Skeletal muscle satellite cell (primary cell): ENCODE measurements at regions not wholly inside any gene's neighbourhood (a gene's known extent, or its start where the extent isn't known, plus 50 kb on each side); places are given as distances from the start of the nearest gene placed in this dataset.

ENCODE experiments used
- H3K27me3 ChIP-seq: 2 replicates; pipeline ENCODE4 v1.7.0; 2013; ENCODE audit warnings: low read length; ENCODE audit not compliant: control insufficient read depth, insufficient read depth
- H3K36me3 ChIP-seq: 2 replicates; pipeline ENCODE4 v1.7.0; 2013; ENCODE audit warnings: mild to moderate bottlenecking, control low read depth, low read length; ENCODE audit not compliant: insufficient read depth
- H3K4me1 ChIP-seq: 2 replicates; pipeline ENCODE4 v1.7.0; 2013; ENCODE audit warnings: low read length; ENCODE audit not compliant: control insufficient read depth, insufficient read depth
- H3K4me2 ChIP-seq: 2 replicates; pipeline ENCODE4 v1.7.0; 2013; ENCODE audit warnings: mild to moderate bottlenecking, low read length
- H3K4me3 ChIP-seq: 2 replicates; pipeline ENCODE4 v1.7.0; 2013; ENCODE audit warnings: low read length
- H3K9ac ChIP-seq: 2 replicates; pipeline ENCODE4 v1.7.0; 2013; ENCODE audit warnings: mild to moderate bottlenecking, low read depth, low read length, moderate library complexity
- H3K9me3 ChIP-seq: replicated peaks from 2 replicates; pipeline ENCODE4 v1.7.0; 2013; ENCODE audit warnings: mild to moderate bottlenecking, control low read depth, low read length

DNA sequence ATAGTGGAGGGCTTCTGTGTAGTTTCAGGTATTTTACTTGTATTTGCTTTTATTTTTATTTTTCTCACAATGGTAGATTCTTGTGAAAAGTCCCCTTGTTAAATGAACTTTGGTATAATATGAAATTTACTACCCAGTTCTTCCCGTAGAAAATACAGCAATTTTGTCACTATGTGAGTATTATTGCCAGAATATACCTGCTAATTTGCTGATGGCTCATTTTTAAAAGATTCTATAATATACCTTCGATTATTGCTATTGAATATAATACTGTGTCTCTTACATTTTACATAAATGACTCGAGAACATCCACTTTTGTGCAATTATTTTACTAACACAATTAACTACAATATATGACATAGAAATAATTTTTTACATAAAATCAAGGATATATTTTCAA is 262.3 kb upstream of the NOVA1 start:
- H3K9me3 ChIP-seq, result no peaks in the 10 kb centered on the region
- peaks cover 4% of the 10 kb centered on the region for H3K27me3 ChIP-seq
- no peak overlapping the region for H3K4me3 ChIP-seq
- H3K9ac ChIP-seq, result no peak overlapping the region
- no peaks in the 10 kb centered on the region for H3K4me1 ChIP-seq
- H3K36me3 ChIP-seq, result no peaks in the 10 kb centered on the region
- H3K4me2 ChIP-seq, result no peak overlapping the region

DNA sequence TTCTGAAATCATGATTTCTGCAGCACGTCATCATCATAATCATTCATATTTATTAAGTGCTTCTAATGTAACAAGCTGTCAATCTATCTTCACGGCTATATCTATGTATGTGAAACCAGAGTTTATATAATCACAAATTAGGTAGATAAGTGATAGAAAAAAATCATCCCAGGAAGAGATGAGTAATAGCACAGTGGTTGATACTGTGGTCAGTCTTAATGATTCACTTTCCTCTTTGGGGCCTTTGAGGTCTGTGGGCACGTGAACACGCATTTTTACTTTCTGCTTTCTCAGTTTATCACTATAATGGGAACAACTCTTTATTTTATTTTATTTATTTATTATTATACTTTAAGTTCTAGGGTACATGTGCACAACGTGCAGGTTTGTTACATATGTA is 265.9 kb upstream of the NOVA1 start:
- no peaks in the 10 kb centered on the region for H3K9me3 ChIP-seq
- no peak overlapping the region for H3K9ac ChIP-seq
- H3K4me2 ChIP-seq, result no peak overlapping the region
- H3K36me3 ChIP-seq, result no peaks in the 10 kb centered on the region
- H3K27me3 ChIP-seq, result peaks cover 2% of the 10 kb centered on the region
- H3K4me3 ChIP-seq, result no peak overlapping the region
- H3K4me1 ChIP-seq, result no peaks in the 10 kb centered on the region

DNA sequence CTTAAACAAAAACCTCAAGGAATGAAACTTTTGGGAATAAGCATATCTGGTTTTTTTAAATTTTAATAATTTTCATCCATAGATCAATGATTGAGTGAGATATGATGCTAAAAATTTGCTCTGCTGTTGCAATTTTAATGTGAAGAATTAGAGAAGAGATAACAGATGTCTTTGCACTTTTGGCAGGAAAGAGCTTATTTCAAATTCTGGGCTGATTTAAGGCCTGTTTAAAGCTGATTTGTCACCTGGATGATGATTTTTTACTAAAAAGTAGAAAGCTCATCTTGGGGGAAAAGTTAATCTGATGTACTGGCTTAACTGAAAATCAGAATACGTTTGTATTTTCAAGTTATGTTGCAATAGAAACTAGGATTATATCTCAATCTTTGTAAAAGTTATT is 268.9 kb upstream of the NOVA1 start:
- H3K4me3 ChIP-seq, result no peak overlapping the region
- no peaks in the 10 kb centered on the region for H3K9me3 ChIP-seq
- no peaks in the 10 kb centered on the region for H3K36me3 ChIP-seq
- no peak overlapping the region for H3K9ac ChIP-seq
- H3K27me3 ChIP-seq, result peaks cover 15% of the 10 kb centered on the region
- no peak overlapping the region for H3K4me2 ChIP-seq
- no peaks in the 10 kb centered on the region for H3K4me1 ChIP-seq

DNA sequence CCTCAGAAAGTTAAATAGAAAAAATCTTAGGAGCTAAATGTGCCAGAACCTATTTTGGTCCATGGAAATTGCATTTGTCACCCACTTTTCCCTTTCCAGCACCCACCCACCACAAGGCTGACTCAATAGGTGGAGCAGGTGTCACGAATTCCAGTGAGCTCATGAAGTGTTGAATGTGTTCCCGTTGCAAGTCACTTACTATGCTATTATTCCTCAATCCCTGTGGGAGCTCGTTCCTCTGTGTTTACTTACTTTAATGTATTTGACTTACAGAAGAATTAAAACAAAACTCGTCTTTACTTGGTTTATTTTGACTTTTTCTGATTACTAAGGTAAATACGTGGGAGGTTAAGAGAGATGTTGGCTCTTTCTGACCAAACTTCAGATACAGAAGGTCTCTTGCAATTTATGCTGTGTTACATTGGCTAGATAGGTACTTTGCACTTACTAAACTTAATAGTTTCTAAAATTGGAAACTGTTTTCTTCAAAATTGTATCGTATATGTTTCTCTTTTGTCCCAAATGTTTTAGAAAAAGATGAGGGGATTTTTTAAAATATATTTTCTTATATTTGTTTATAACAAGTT is 269.4 kb upstream of the NOVA1 start:
- Histone ChIP-seq H3K4me3 (no peak overlapping the region), H3K36me3 (no peaks in the 10 kb centered on the region), H3K27me3 (peaks cover 15% of the 10 kb centered on the region), H3K4me1 (no peaks in the 10 kb centered on the region), H3K9me3 (no peaks in the 10 kb centered on the region), H3K4me2 (no peak overlapping the region), H3K9ac (no peak overlapping the region)

DNA sequence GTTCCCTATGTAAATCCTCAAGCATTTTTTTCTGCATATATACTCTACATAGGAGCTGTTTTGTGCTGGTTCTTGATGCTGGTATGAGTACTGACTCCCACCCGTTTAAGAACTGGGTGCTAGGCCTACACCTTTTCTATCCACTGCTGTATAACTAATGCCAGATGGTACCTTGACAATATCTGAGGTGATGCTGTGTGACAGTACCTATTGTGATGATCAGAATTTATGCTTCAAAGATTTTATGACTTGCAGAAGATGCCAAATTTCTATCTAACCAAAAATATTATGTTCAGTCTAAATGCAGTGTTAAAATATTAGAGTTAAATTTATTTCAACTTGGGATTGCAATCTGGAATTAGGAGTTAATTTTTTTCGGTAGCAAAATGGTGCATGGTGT is 272.3 kb upstream of the NOVA1 start:
- Histone ChIP-seq H3K9ac (no peak overlapping the region), H3K36me3 (no peaks in the 10 kb centered on the region), H3K4me3 (no peak overlapping the region), H3K4me1 (no peaks in the 10 kb centered on the region), H3K27me3 (peaks cover 15% of the 10 kb centered on the region), H3K4me2 (no peak overlapping the region), H3K9me3 (no peaks in the 10 kb centered on the region)

DNA sequence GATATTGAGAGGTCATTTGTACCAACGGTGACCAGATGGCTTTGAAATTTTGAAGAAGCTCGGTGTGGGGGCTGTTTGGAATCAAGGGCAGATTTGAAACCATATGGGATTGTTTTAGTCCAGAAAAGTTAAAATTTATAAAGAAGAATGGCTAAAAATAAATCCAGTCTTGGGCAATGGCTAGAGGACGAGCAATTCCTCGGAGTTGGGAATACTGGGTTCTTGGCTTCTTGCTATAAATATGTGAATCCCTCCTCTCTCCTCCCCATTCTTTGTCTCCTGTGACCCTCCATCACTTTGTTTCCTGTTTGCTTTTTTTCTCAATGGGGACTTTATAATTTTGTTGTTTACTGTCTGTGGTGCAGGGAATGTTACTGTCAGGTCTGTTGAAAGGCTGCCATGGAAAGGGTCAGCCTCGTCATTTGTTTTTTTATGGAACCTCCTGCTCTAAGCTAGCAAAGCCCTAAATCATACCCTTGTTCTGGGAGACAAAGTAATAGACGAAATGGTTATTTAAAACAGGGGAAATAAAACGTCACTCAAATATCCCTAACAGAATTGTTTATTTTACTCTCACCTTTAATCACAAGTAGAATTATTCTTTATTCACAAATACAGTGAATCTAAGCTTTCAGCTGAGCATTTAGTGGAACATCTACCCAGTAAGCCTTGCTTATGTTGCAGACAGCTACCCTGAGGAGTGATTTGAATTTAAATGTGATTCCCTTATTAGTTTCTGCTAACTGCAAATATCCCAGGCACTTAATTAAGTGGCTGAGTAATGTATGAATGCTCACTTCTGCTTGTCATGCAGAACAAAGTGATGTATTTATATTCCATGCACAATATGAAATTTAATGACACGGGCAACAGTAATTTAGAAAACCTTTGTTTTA is 273.1 kb upstream of the NOVA1 start:
- Histone ChIP-seq H3K27me3 (peaks cover 15% of the 10 kb centered on the region), H3K9me3 (no peaks in the 10 kb centered on the region)

DNA sequence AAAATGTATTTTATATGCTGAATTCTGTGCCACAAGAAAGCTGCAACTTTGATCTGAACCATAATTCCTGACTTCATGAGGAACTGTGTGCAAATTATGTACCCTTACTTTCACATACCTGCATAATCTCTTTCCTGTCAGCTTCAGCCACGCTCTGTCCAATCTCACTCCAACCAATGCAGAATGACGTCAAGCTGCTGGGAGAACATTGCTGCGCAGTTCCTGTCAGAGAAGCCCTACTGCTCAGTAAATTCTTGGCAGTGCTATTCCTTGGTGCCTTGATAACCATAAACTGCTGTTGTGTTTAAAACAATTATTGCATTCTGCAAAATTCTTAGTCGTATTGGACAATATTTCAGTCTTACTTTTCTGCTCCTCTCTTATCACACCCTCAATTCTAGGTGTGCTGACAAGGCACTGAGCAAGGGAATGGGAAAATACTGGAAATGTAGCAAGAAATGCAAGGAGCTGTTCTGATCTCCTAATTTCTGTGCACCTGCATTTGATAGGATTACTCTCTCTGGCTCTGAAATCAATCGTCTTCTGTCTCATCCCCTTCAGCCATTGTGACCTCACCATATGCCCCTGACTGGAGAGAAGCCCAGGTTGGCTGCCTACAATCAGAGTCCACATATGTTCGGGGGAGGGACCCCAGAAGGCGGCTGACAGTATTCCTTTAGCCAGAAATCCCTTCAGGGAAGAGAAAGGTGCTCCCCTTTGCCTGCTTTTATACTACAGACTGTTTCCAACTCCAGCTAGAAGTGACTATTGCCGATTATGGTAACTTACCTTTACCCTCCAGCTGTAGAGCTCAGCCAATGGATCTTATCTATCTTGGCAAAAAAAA is 274.9 kb upstream of the NOVA1 start:
- Histone ChIP-seq H3K27me3 (peaks cover 15% of the 10 kb centered on the region), H3K4me1 (no peaks in the 10 kb centered on the region), H3K36me3 (no peaks in the 10 kb centered on the region), H3K9ac (no peak overlapping the region), H3K4me3 (no peak overlapping the region), H3K4me2 (no peak overlapping the region), H3K9me3 (no peaks in the 10 kb centered on the region)

More for the DNA sequence above, 273.1 kb upstream of the NOVA1 start:
- H3K36me3 ChIP-seq, result no peaks in the 10 kb centered on the region
- H3K4me3 ChIP-seq, result no peak overlapping the region
- no peaks in the 10 kb centered on the region for H3K4me1 ChIP-seq
- H3K9ac ChIP-seq, result no peak overlapping the region
- H3K4me2 ChIP-seq, result no peak overlapping the region

- no peaks in the 10 kb centered on the region for H3K4me1 ChIP-seq
- no peaks in the 10 kb centered on the region for H3K9me3 ChIP-seq
- H3K9ac ChIP-seq, result no peak overlapping the region
- peaks cover 15% of the 10 kb centered on the region for H3K27me3 ChIP-seq
- H3K4me3 ChIP-seq, result no peak overlapping the region
- no peak overlapping the region for H3K4me2 ChIP-seq
- no peaks in the 10 kb centered on the region for H3K36me3 ChIP-seq
These were observed 275.6 kb upstream of the NOVA1 start for GRCh38 chr14:26873362-26873960.

DNA sequence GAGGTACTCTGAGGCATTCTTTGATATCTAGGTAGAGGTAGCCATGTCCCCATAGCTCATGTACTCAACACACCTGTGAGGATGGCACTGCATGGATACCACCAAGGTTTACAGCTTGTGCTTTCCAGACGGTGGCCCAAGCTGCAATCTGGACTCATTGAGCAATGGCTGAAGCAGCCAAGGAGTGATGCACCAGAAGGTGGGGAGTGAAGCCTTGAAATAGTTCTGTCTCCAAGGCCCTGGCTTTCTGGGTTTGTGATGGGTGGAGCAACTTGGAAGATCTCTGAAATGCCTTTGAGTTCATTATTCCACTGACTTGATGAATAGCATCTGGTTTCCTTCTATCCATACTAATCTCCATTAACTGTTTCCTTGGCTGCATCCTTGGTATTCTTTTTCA is 290.0 kb upstream of the NOVA1 start:
- no peak overlapping the region for H3K4me3 ChIP-seq
- H3K9me3 ChIP-seq, result no peaks in the 10 kb centered on the region
- H3K9ac ChIP-seq, result no peak overlapping the region
- no peaks in the 10 kb centered on the region for H3K27me3 ChIP-seq
- H3K4me2 ChIP-seq, result no peak overlapping the region
- no peaks in the 10 kb centered on the region for H3K36me3 ChIP-seq
- H3K4me1 ChIP-seq, result no peaks in the 10 kb centered on the region

DNA sequence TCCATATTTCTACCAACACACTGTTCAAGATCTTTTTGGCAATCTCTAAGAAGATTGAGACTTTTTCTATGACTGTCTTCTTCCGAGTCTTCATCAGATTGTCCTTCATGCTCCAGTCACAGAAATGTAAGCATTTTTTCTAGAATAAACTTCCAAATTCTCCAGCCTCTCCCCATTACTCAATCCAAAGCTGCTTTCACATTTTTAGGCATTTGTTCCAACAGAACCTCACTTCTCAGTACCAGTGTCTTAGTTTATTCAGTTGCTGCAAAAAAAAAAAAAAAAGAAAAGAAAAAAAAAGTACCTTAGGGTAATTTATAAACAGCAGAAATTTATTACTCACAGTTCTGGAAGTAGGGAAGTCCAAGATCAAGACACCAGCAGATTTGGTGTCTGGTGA is 290.8 kb upstream of the NOVA1 start:
- Histone ChIP-seq H3K4me1 (no peaks in the 10 kb centered on the region), H3K36me3 (no peaks in the 10 kb centered on the region), H3K4me3 (no peak overlapping the region), H3K27me3 (no peaks in the 10 kb centered on the region), H3K9ac (no peak overlapping the region), H3K9me3 (no peaks in the 10 kb centered on the region), H3K4me2 (no peak overlapping the region)

DNA sequence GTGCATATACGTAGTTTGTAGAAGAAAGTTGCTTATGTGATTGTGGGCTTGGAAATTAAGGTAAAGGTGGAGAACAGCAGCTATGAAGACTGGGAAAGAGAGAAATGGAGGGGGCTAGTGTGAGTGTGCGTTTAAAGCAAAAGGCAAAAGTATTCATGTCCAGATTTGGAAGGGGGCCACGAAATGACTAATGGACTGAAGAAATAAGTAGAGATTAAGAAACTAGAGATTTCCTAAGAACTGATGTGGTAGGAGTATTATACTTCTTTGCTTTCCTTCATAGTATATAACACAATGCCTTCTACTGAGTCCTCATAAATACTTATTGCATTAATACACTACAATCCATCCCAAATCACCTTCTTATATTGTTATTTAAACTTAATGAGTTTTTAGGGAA is 298.6 kb upstream of the NOVA1 start:
- no peaks in the 10 kb centered on the region for H3K9me3 ChIP-seq
- no peak overlapping the region for H3K4me3 ChIP-seq
- H3K36me3 ChIP-seq, result no peaks in the 10 kb centered on the region
- H3K27me3 ChIP-seq, result no peaks in the 10 kb centered on the region
- H3K4me1 ChIP-seq, result no peaks in the 10 kb centered on the region
- H3K9ac ChIP-seq, result no peak overlapping the region
- no peak overlapping the region for H3K4me2 ChIP-seq
